KOPT-K1 (cell line): ENCODE measurements at regions not wholly inside any gene's neighbourhood (a gene's known extent, or its start where the extent isn't known, plus 50 kb on each side); places are given as distances from the start of the nearest gene placed in this dataset.
"Not testable (repeated sequence)": the region's sequence is repeated elsewhere in the genome, so short reads cannot be mapped to it uniquely, and the experiment has no call there.

ENCODE experiments used
- H3K27ac ChIP-seq: fragments of 200-600 bp; sonication (generic); 2 replicates; pipeline ENCODE4 v1.5.1; 2016; ENCODE audit warnings: antibody characterized with exemption, mild to moderate bottlenecking, low read depth, low read length; ENCODE audit not compliant: poor library complexity, severe bottlenecking
- H3K36me3 ChIP-seq: fragments of 200-600 bp; sonication (generic); 2 replicates; pipeline ENCODE4 v1.5.1; 2017; ENCODE audit warnings: antibody characterized with exemption, mild to moderate bottlenecking, low read length, moderate library complexity; ENCODE audit not compliant: insufficient read depth
- H3K9me3 ChIP-seq: fragments of 200-600 bp; sonication (generic); 2 replicates; pipeline ENCODE4 v1.5.1; 2017; ENCODE audit warnings: antibody characterized with exemption, low read length, mild to moderate bottlenecking; ENCODE audit not compliant: insufficient read depth, poor library complexity, severe bottlenecking

- Histone ChIP-seq H3K27ac (no peak overlapping the region), H3K36me3 (no peaks in the 10 kb centered on the region), H3K9me3 (no peaks in the 10 kb centered on the region)
Measured at GRCh38 chr11:106280036-106280435, 202.6 kb downstream of the AASDHPPT start.

GRCh38 chr11:106281455-106282173 lies 204.2 kb downstream of the AASDHPPT start:
- Histone ChIP-seq H3K9me3 (no peaks in the 10 kb centered on the region), H3K27ac (no peak overlapping the region), H3K36me3 (no peaks in the 10 kb centered on the region)

DNA sequence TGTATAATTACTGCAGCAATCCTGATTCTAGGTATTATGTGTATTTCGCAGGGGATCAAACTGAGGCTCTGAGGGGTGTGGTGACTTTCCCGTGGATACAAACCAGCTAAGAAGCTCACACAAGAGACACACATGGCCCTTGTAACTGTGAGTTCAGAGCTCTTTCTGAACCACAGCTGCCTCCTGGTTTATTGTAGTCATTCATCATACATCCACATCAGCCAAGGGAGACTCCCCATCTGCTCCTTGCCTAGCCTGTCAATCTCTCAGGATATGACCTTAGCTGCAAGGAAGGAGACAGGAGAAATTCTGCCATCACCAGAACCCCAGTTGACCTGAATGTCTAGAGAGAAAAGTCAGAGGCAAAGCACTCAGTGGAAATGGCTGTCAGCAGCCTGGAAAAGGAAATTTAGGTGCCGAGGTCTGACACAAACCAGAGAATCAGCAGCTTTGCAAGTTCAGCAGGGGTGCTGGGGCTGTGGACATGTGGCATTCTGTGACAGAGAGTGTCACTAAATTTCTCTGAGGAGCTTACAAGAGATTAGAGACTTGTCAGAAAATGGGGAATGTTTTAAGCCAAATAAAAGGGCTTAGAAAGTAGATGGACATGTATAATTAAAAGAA lies 209.5 kb downstream of the AASDHPPT start:
- H3K9me3 ChIP-seq, result no peaks in the 10 kb centered on the region
- H3K36me3 ChIP-seq, result no peaks in the 10 kb centered on the region
- no peak overlapping the region for H3K27ac ChIP-seq

- H3K27ac ChIP-seq, result no peak overlapping the region
- H3K9me3 ChIP-seq, result no peaks in the 10 kb centered on the region
Measured at GRCh38 chr11:106288057-106288456, 210.6 kb downstream of the AASDHPPT start.

GRCh38 chr11:106288822-106289387 lies 211.4 kb downstream of the AASDHPPT start:
- no peak overlapping the region for H3K27ac ChIP-seq
- H3K36me3 ChIP-seq, result no peaks in the 10 kb centered on the region
- no peaks in the 10 kb centered on the region for H3K9me3 ChIP-seq

More at GRCh38 chr11:106288057-106288456, 210.6 kb downstream of the AASDHPPT start:
- H3K36me3 ChIP-seq, result no peaks in the 10 kb centered on the region

- no peak overlapping the region for H3K27ac ChIP-seq
- no peaks in the 10 kb centered on the region for H3K9me3 ChIP-seq
- H3K36me3 ChIP-seq, result no peaks in the 10 kb centered on the region
Measured at GRCh38 chr11:106292526-106292925, 215.1 kb downstream of the AASDHPPT start.

DNA sequence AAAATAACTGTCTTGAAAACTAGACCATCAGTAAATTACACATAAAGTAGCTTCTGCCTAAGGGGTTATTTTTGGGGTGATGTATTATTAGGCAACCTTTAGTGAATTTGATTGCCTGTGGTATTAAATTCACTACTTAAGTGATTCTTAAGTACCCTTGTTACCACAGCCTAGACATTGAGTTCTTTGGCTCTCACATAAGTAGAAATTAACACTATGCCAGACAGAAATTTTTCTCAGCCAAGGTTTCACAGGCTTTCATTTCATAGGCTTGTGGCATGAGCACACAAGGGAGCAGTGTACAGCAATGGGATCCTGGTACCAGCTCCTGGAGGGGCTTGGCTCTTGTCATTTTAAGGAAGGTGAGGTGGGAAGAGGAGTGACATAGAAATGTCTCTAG lies 218.5 kb downstream of the AASDHPPT start:
- Histone ChIP-seq H3K9me3 (no peaks in the 10 kb centered on the region), H3K36me3 (no peaks in the 10 kb centered on the region)

GRCh38 chr11:106302416-106302815 lies 225.0 kb downstream of the AASDHPPT start:
- Histone ChIP-seq H3K9me3 (peaks cover 13% of the 10 kb centered on the region), H3K27ac (no peak overlapping the region), H3K36me3 (no peaks in the 10 kb centered on the region)

More for the DNA sequence above, 218.5 kb downstream of the AASDHPPT start:
- no peak overlapping the region for H3K27ac ChIP-seq

- peaks cover 13% of the 10 kb centered on the region for H3K9me3 ChIP-seq
- H3K36me3 ChIP-seq, result no peaks in the 10 kb centered on the region
- no peak overlapping the region for H3K27ac ChIP-seq
Measured at GRCh38 chr11:106304274-106304673, 226.8 kb downstream of the AASDHPPT start.

GRCh38 chr11:106305458-106305857 lies 228.0 kb downstream of the AASDHPPT start:
- Histone ChIP-seq H3K27ac (no peak overlapping the region), H3K36me3 (no peaks in the 10 kb centered on the region), H3K9me3 (peaks cover 13% of the 10 kb centered on the region)

DNA sequence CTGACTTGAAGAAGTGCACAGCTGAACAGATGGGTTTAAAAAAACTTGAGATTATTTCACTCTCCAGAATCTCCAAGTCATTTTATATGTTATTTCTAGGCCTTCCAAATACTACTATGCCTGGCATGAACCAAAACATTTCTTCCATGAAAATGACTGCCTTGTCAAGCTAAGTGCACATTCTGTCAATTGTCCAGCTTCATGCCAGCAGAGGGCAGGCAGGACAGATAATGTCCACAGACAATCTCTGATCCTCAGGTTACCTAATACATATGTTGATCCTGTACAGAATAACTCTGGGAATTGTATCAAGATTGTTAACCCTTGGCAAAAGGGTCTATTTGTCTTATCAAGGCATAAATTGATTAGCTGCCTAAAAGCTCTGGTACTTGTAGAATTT lies 229.5 kb downstream of the AASDHPPT start:
- H3K9me3 ChIP-seq, result peaks cover 9% of the 10 kb centered on the region
- no peak overlapping the region for H3K27ac ChIP-seq
- H3K36me3 ChIP-seq, result no peaks in the 10 kb centered on the region

GRCh38 chr11:106309070-106309684 lies 231.7 kb downstream of the AASDHPPT start:
- Histone ChIP-seq H3K36me3 (no peaks in the 10 kb centered on the region), H3K9me3 (no peaks in the 10 kb centered on the region)

GRCh38 chr11:106311531-106312230 lies 234.2 kb downstream of the AASDHPPT start:
- no peaks in the 10 kb centered on the region for H3K9me3 ChIP-seq
- H3K36me3 ChIP-seq, result no peaks in the 10 kb centered on the region
- no peak overlapping the region for H3K27ac ChIP-seq

More at GRCh38 chr11:106309070-106309684, 231.7 kb downstream of the AASDHPPT start:
- H3K27ac ChIP-seq, result no peak overlapping the region

DNA sequence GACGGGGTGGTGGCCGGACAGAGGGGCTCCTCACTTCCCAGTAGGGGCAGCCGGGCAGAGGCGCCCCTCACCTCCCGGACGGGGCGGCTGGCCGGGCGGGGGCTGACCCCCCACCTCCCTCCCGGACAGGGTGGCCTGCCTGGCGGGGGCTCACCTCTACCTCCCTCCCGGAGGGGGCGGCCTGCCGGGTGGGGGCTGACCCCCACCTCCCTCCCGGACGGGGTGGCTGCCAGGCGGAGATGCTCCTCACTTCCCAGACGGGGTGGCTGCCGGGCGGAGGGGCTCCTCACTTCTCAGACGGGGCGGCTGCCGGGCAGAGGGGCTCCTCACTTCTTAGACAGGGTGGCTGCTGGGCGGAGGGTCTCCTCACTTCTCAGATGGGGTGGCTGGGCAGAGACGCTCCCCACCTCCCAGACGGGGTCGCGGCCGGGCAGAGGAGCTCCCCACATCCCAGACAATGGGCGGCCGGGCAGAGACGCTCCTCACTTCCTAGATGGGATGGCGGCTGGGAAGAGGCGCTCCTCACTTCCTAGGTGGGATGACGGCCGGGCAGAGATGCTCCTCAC lies 239.8 kb downstream of the AASDHPPT start:
- not testable (repeated sequence) for H3K9me3 ChIP-seq, H3K36me3 ChIP-seq, H3K27ac ChIP-seq
